HUES64 (cell line): ENCODE measurements at regions not wholly inside any gene's neighbourhood (a gene's known extent, or its start where the extent isn't known, plus 50 kb on each side); places are given as distances from the start of the nearest gene placed in this dataset.

ENCODE experiments used
- H3K27ac ChIP-seq: 2 replicates; pipeline ENCODE4 v1.7.0; 2013; ENCODE audit warnings: low read depth, low read length, inconsistent platforms
- H3K27me3 ChIP-seq: 2 replicates; pipeline ENCODE4 v1.6.1; 2013; ENCODE audit warnings: mild to moderate bottlenecking, low read length; ENCODE audit not compliant: insufficient read depth
- H3K36me3 ChIP-seq: 2 replicates; pipeline ENCODE4 v1.6.1; 2013; ENCODE audit warnings: mild to moderate bottlenecking, low read length; ENCODE audit not compliant: insufficient read depth
- H3K4me1 ChIP-seq: 2 replicates; pipeline ENCODE4 v1.6.1; 2013; ENCODE audit warnings: mild to moderate bottlenecking, low read length, moderate library complexity; ENCODE audit not compliant: insufficient read depth
- H3K4me3 ChIP-seq: 2 replicates; pipeline ENCODE4 v1.5.1; 2013; ENCODE audit warnings: mild to moderate bottlenecking, low read length, moderate library complexity
- H3K9ac ChIP-seq: 2 replicates; pipeline ENCODE4 v1.6.1; 2013; ENCODE audit warnings: mild to moderate bottlenecking, low read depth, low read length
- H3K9me3 ChIP-seq: 2 replicates; pipeline ENCODE4 v1.6.1; 2013; ENCODE audit warnings: low read depth, low read length; ENCODE audit not compliant: insufficient read depth
- WGBS: fragments of 150-250, 120-280 bp; methylation state at CpG from one replicate; pipeline ENCODE4 v1.1.7; 2013; ENCODE audit warnings: missing lambda C conversion rate; 5-methylcytosine and 5-hydroxymethylcytosine counted together

DNA sequence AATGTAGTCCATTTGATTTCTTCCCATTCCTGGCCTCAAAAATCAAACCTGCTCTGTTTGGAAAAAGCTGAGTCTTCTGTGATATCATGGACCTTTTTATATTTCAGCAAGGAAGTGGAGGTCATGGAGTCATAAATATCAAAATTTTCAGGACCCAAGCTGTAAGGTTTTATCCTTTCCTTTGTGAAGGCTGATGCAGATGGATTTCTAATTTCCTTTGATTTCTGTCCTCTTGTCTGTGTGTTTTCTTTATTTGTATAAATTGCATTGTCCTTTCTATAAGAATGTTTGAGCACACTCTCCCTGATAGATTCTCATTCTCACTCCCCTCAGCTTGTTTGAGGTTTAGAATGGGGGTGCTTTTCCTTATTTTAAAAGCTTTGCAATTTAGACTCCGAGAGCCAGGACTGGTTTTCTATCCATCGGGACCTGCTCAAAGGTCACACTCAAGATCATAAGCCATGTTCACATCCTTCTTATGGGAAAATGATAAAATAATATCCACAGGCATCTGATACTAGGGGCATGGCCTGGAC, 127.4 kb upstream of the TMEM161B start:
- H3K9me3 ChIP-seq, result no peaks in the 10 kb centered on the region
- H3K36me3 ChIP-seq, result no peaks in the 10 kb centered on the region
- H3K9ac ChIP-seq, result no peak overlapping the region
- peaks cover 7% of the 10 kb centered on the region; the same call in 1 of the 2 replicates for H3K27me3 ChIP-seq
- peaks cover 96% of the 10 kb centered on the region for H3K4me1 ChIP-seq
- H3K4me3 ChIP-seq, result no peak overlapping the region
- WGBS, result 92% methylated on average over 2 of the region's 2 CpGs
- H3K27ac ChIP-seq, result no peak overlapping the region

DNA sequence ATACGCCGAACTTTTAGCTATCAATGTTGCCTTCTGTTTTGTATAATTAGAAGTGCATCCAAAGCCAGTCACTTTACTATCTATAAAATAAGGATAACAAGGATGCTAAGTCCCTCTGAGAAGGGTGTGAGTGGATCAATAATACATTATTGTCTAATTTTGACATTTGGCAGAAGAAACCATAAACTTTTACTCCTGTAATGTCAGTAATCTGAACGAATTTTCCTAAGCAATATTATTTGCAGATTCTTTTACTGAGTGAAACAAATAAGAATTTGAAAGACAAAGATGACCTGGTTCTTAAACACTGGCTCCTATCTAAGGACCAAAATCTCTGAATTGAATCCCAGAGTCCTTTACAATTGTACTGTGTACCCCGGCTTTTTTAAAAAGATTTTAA, 126.6 kb upstream of the TMEM161B start:
- no peaks in the 10 kb centered on the region for H3K9me3 ChIP-seq
- WGBS, result 100% methylated on average over 1 of the region's 4 CpGs
- H3K27me3 ChIP-seq, result peaks cover 7% of the 10 kb centered on the region; the same call in 1 of the 2 replicates
- H3K36me3 ChIP-seq, result no peaks in the 10 kb centered on the region
- peaks cover 96% of the 10 kb centered on the region for H3K4me1 ChIP-seq
- H3K4me3 ChIP-seq, result no peak overlapping the region
- no peak overlapping the region for H3K9ac ChIP-seq
- H3K27ac ChIP-seq, result peak overlapping the region; percentile 67; the same call in 1 of the 2 replicates

DNA sequence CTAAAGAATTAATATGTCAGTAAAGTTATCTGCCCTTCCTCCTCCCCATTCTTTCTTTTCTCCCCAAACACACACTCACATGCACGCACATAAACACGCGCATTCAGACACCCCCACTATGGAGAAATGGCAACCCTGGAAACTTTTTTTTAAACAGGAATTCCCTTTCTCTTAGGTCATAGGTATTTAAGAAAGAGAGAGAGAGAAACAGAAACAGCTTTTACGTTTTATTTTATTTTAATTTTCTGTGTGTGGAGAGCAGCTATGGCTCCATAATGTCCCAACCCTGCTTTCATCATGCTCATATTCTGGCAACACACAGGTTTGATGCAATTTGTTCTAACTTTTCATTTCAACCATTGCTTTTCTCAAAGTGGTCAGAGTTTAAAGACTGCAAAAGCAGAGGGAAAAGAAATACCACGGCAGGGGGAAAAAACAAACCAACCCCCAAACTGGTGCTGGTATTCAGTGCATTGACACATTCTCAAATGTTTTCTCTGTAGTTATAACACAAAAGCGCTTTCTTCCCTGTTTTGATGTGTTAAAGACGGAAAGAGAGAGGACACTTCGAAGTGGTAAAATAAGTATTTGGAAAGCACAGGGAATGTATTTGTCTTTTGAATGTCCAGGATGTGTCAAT, 126.0 kb upstream of the TMEM161B start:
- WGBS, result 35% methylated on average over 7 of the region's 8 CpGs
- peaks cover 96% of the 10 kb centered on the region for H3K4me1 ChIP-seq
- H3K9me3 ChIP-seq, result no peaks in the 10 kb centered on the region
- no peaks in the 10 kb centered on the region for H3K36me3 ChIP-seq
- H3K27ac ChIP-seq, result peak overlapping the region; percentile 82; the same call in 1 of the 2 replicates
- peaks cover 7% of the 10 kb centered on the region; the same call in 1 of the 2 replicates for H3K27me3 ChIP-seq
- 0 out of 2 replicates have a peak overlapping the region, but pooled peaks have one; percentile 21 for H3K4me3 ChIP-seq
- peak overlapping the region; percentile 60; the same call in 1 of the 2 replicates for H3K9ac ChIP-seq

DNA sequence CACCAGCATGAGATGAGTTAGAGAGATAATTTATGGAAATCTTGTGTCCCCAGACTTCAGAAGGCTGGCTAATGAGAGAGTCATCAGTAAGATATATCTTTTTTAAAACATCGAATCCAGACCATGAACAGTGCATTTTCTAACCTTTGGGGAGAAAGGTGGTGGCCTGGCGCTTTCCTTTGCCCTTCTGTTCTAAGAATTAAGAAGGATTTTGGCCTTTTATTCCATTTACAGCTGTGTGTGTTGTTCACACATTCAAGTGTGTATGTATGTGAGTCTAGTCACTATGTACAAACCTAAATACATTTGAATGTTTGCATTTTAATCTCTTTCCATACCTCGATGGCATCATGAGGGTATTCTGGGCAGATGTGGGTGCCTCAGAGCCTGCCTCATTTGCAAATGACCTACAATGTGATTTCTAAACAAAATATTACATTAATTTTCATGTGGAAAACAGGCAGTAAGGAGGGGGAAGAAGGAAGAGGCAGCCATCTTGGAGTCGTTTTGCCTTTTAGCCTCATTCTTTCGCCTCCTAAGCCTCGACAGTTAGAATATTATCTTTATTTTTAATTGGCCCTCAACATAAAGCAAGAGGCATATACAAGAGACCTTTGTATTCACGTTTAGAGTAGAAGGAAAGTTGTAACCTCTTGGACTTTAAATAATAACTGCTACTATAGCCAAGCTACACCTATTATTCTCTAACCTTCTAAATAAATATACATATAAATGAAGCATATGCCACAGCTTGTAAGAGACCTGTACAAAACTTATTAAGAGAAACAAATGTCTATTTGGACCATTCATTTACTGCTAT, 125.3 kb upstream of the TMEM161B start:
- H3K27me3 ChIP-seq, result peaks cover 7% of the 10 kb centered on the region; the same call in 1 of the 2 replicates
- H3K9me3 ChIP-seq, result no peaks in the 10 kb centered on the region
- H3K9ac ChIP-seq, result no peak overlapping the region
- WGBS, result 84% methylated on average over 6 of the region's 7 CpGs
- peak overlapping the region; percentile 82; the same call in 1 of the 2 replicates for H3K27ac ChIP-seq
- H3K4me3 ChIP-seq, result no peak overlapping the region
- H3K4me1 ChIP-seq, result peaks cover 96% of the 10 kb centered on the region
- H3K36me3 ChIP-seq, result no peaks in the 10 kb centered on the region

DNA sequence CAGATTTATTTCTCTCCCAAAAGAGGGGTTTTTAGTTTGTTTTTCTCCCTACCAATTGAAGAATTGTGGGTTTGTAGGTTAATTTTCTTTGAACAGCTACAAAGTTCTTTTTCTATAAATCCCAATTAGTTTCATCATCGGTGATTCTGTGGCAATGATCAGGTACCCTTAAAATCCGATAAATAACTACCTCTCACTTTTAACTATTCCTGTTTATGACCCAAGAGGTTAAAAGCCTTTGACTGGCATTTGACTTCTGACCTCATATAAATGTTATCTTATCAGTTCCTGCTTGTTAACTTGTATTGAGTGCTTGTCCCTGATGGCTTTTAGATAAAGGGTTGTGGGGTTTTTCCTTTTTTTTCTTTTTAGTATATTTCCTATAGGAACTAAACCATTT, 124.4 kb upstream of the TMEM161B start:
- Histone ChIP-seq H3K9me3 (no peaks in the 10 kb centered on the region), H3K36me3 (no peaks in the 10 kb centered on the region), H3K27me3 (peaks cover 7% of the 10 kb centered on the region; the same call in 1 of the 2 replicates), H3K27ac (no peak overlapping the region), H3K4me1 (peaks cover 95% of the 10 kb centered on the region), H3K4me3 (no peak overlapping the region), H3K9ac (no peak overlapping the region)
- 80% methylated on average over 2 of the region's 2 CpGs for WGBS

DNA sequence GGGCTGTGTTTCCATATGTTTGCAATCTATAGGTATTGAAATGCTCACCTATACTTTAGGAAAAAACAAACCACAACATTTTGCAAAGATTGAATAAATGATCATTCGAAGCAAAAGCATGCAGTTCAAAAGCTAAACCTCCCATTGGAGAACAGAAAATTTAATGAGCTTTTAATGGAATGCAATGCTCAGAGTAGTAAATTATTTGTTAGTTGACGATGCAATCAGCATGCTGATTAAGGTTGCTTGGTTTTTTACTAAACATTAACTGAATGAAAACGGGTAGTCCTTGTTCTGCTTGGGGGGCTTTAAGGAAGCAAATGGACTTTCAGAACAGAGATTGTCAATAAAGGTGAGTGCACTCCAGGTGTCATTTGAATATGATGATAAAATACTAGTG, 123.3 kb upstream of the TMEM161B start:
- no peak overlapping the region for H3K9ac ChIP-seq
- no peaks in the 10 kb centered on the region for H3K9me3 ChIP-seq
- H3K4me3 ChIP-seq, result no peak overlapping the region
- peaks cover 91% of the 10 kb centered on the region for H3K4me1 ChIP-seq
- H3K36me3 ChIP-seq, result no peaks in the 10 kb centered on the region
- H3K27me3 ChIP-seq, result peaks cover 7% of the 10 kb centered on the region; the same call in 1 of the 2 replicates
- H3K27ac ChIP-seq, result no peak overlapping the region
- 70% methylated on average over 3 of the region's 3 CpGs for WGBS

DNA sequence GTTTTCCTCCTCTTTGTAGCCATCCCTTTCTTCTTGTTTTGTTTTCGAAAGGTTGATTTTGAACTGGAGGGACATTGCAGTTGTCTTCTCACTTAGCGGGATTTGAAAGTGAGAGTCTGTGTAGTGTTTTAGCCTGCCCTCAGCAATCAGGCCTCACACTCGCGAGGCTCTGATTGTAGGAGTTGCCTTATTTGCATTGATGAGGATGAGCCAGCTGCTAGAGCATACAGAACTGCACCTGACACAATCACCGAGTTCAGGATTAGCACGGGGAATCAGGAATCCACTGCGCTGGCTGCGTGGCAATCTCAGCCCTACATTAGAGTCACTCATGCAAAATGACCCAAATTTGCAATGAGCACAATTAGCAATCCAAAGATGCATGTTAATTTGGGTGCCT, 122.5 kb upstream of the TMEM161B start:
- Histone ChIP-seq H3K4me1 (peaks cover 91% of the 10 kb centered on the region), H3K36me3 (no peaks in the 10 kb centered on the region), H3K9me3 (no peaks in the 10 kb centered on the region), H3K27ac (no peak overlapping the region), H3K27me3 (peaks cover 3% of the 10 kb centered on the region; the same call in 1 of the 2 replicates), H3K4me3 (no peak overlapping the region), H3K9ac (no peak overlapping the region)
- 56% methylated on average over 8 of the region's 8 CpGs for WGBS

DNA sequence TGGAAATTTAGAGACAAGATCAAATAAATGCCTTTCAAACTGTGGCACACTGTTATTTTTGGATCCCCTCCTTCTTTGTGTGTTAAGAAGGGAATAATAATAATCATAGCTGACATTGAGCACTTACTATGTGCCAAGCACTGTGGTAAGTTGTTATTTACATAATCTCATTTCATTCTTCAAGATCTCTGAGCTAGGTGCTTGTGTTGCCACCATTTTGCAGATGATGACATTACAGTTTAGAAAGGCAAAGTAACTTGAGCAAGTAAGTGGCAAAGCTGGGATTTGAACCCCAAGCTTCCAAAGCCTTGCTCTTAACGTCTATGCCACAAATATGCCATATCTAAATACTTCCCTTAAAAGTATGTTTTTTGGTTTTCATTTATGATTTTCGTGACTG, 121.8 kb upstream of the TMEM161B start:
- Histone ChIP-seq H3K27ac (no peak overlapping the region), H3K27me3 (no peaks in the 10 kb centered on the region), H3K4me1 (peaks cover 85% of the 10 kb centered on the region), H3K36me3 (no peaks in the 10 kb centered on the region), H3K9me3 (no peaks in the 10 kb centered on the region), H3K4me3 (no peak overlapping the region), H3K9ac (no peak overlapping the region)
- WGBS, result 100% methylated on average over 1 of the region's 2 CpGs

DNA sequence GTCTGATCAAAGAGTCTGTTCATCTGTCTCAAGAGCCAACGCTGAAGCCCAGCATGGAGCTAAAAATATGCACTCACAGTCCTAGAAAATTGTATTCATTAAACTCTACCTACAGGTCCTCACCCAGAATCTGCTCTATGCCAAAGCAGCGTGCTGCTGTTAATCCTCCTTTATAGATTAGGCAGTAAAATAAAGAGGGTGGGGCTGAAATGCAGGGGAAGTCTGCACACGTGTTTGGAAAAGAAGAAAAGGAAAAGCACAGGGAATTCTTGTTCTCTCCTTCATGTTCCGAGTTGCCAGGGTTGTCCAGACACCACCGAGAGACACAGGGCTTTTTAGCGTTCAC, 121.4 kb upstream of the TMEM161B start:
- WGBS, result 78% methylated on average over 6 of the region's 6 CpGs

DNA sequence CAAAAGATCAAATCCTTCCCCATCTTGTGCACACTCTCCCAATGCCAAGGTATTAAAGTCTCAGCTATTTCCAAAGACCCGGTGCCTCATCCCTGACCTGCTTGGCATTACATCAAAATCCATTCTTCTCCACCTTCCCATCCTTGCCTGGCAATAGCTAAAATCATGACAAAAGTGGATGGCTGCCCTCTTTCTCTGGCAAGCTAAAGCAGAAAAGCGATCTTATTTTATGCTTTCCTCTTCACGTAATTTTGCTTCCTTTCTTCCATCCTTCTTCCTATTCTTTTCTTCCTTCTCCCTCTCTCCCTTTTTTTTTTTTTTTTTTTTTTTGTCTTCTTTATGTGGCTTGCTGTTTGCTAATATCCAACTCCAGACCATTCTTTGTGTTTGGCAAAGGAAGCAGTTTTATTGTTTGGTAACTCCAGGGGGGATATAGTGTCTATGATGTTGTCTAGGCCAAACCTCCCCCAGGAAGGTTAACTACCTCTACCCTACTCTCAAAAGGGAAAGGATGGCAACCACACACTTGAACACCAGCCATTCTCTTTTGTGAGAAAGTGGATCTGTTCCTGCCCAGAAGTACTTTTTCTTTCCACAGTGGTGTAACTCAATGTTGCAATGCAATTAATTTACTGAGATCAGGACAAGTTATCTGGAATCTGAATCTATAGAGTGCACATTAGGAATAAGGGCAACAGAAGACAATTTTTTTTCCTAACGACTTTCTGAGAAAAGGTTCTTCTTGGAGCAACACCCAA, 120.9 kb upstream of the TMEM161B start:
- no peak overlapping the region for H3K4me3 ChIP-seq
- H3K9ac ChIP-seq, result 0 out of 2 replicates have a peak overlapping the region, but pooled peaks have one; percentile 52
- peaks cover 76% of the 10 kb centered on the region for H3K4me1 ChIP-seq
- 90% methylated on average over 4 of the region's 4 CpGs for WGBS
- no peaks in the 10 kb centered on the region for H3K27me3 ChIP-seq
- no peaks in the 10 kb centered on the region for H3K36me3 ChIP-seq
- no peaks in the 10 kb centered on the region for H3K9me3 ChIP-seq
- H3K27ac ChIP-seq, result peak overlapping the region; percentile 83

More for the DNA sequence above, 121.4 kb upstream of the TMEM161B start:
- Histone ChIP-seq H3K9ac (no peak overlapping the region), H3K9me3 (no peaks in the 10 kb centered on the region), H3K36me3 (no peaks in the 10 kb centered on the region), H3K27ac (peak overlapping the region; percentile 32; the same call in 1 of the 2 replicates), H3K4me1 (peaks cover 81% of the 10 kb centered on the region), H3K27me3 (no peaks in the 10 kb centered on the region), H3K4me3 (no peak overlapping the region)
